ENCODE measurements at regions not wholly inside any gene's neighbourhood (a gene's known extent, or its start where the extent isn't known, plus 50 kb on each side); places are given as distances from the start of the nearest gene placed in this dataset.
"Not testable (repeated sequence)": the region's sequence is repeated elsewhere in the genome, so short reads cannot be mapped to it uniquely, and the experiment has no call there.

GRCh38 chr10:16011548-16011947 lies 151.2 kb upstream of the MINDY3 start:
- H3K27me3 ChIP-seq (ENCODE audit: control insufficient read depth, insufficient read depth, low read length): no peaks in the 10 kb centered on the region
- H3K9me3 ChIP-seq (ENCODE audit: control insufficient read depth, insufficient read depth, low read length): peaks cover 14% of the 10 kb centered on the region
- no peak overlapping the region for H3K4me3 ChIP-seq (ENCODE audit: low read depth, low read length)
- DNase-seq (ENCODE audit: low read depth, low spot score): no peak
- POLR2A ChIA-PET: no interaction called here
- CTCF ChIA-PET: no interaction called here
- no peak overlapping the region for H3K27ac ChIP-seq (ENCODE audit: low read depth, low read length)
- no peak for TF ChIP-seq CTCF (IDR thresholded peaks at IDR 0.05; ENCODE audit: low read depth, low read length)

- H3K27me3 ChIP-seq (ENCODE audit: control insufficient read depth, insufficient read depth, low read length): no peaks in the 10 kb centered on the region
- POLR2A ChIA-PET: no interaction called here
- H3K27ac ChIP-seq (ENCODE audit: low read depth, low read length): no peak overlapping the region
- DNase-seq (ENCODE audit: low read depth, low spot score): no peak
- no peak for TF ChIP-seq CTCF (IDR thresholded peaks at IDR 0.05; ENCODE audit: low read depth, low read length)
- H3K4me3 ChIP-seq (ENCODE audit: low read depth, low read length): no peak overlapping the region
- peaks cover 14% of the 10 kb centered on the region for H3K9me3 ChIP-seq (ENCODE audit: control insufficient read depth, insufficient read depth, low read length)
- CTCF ChIA-PET: no interaction called here
Measured at GRCh38 chr10:16014469-16014868, 154.2 kb upstream of the MINDY3 start.

- ChIA-PET CTCF (no interaction called here), POLR2A (no interaction called here)
- no peak overlapping the region for H3K27ac ChIP-seq (ENCODE audit: low read depth, low read length)
- H3K4me3 ChIP-seq (ENCODE audit: low read depth, low read length): no peak overlapping the region
- H3K27me3 ChIP-seq (ENCODE audit: control insufficient read depth, insufficient read depth, low read length): no peaks in the 10 kb centered on the region
- no peak for TF ChIP-seq CTCF (IDR thresholded peaks at IDR 0.05; ENCODE audit: low read depth, low read length)
- H3K9me3 ChIP-seq (ENCODE audit: control insufficient read depth, insufficient read depth, low read length): peaks cover 9% of the 10 kb centered on the region
- no peak for DNase-seq (ENCODE audit: low read depth, low spot score)
Measured at GRCh38 chr10:16016688-16017087, 156.4 kb upstream of the MINDY3 start.

GRCh38 chr10:16020836-16021235 lies 160.5 kb upstream of the MINDY3 start:
- no peak overlapping the region for H3K4me3 ChIP-seq (ENCODE audit: low read depth, low read length)
- POLR2A ChIA-PET: no interaction called here
- H3K27me3 ChIP-seq (ENCODE audit: control insufficient read depth, insufficient read depth, low read length): no peaks in the 10 kb centered on the region
- TF ChIP-seq CTCF (IDR thresholded peaks at IDR 0.05; ENCODE audit: low read depth, low read length): no peak
- H3K27ac ChIP-seq (ENCODE audit: low read depth, low read length): no peak overlapping the region
- CTCF ChIA-PET: no interaction called here
- no peak for DNase-seq (ENCODE audit: low read depth, low spot score)
- no peaks in the 10 kb centered on the region; the same call in 1 of the 2 replicates for H3K9me3 ChIP-seq (ENCODE audit: control insufficient read depth, insufficient read depth, low read length)

GRCh38 chr10:16026832-16027231 lies 166.5 kb upstream of the MINDY3 start:
- CTCF ChIA-PET; H3K27ac ChIP-seq (ENCODE audit: low read depth, low read length); H3K27me3 ChIP-seq (ENCODE audit: control insufficient read depth, insufficient read depth, low read length); POLR2A ChIA-PET; H3K4me3 ChIP-seq (ENCODE audit: low read depth, low read length); DNase-seq (ENCODE audit: low read depth, low spot score); H3K9me3 ChIP-seq (ENCODE audit: control insufficient read depth, insufficient read depth, low read length): not testable (repeated sequence)

GRCh38 chr10:16030562-16030961 lies 170.3 kb upstream of the MINDY3 start:
- DNase-seq (ENCODE audit: low read depth, low spot score): no peak
- peaks cover 16% of the 10 kb centered on the region for H3K9me3 ChIP-seq (ENCODE audit: control insufficient read depth, insufficient read depth, low read length)
- no peak overlapping the region for H3K4me3 ChIP-seq (ENCODE audit: low read depth, low read length)
- ChIA-PET POLR2A (no interaction called here), CTCF (no interaction called here)
- H3K27ac ChIP-seq (ENCODE audit: low read depth, low read length): no peak overlapping the region
- H3K27me3 ChIP-seq (ENCODE audit: control insufficient read depth, insufficient read depth, low read length): no peaks in the 10 kb centered on the region
- no peak for TF ChIP-seq CTCF (IDR thresholded peaks at IDR 0.05; ENCODE audit: low read depth, low read length)
